ENCODE measurements at regions not wholly inside any gene's neighbourhood (a gene's known extent, or its start where the extent isn't known, plus 50 kb on each side); places are given as distances from the start of the nearest gene placed in this dataset.
"Not testable (repeated sequence)": the region's sequence is repeated elsewhere in the genome, so short reads cannot be mapped to it uniquely, and the experiment has no call there.

DNA sequence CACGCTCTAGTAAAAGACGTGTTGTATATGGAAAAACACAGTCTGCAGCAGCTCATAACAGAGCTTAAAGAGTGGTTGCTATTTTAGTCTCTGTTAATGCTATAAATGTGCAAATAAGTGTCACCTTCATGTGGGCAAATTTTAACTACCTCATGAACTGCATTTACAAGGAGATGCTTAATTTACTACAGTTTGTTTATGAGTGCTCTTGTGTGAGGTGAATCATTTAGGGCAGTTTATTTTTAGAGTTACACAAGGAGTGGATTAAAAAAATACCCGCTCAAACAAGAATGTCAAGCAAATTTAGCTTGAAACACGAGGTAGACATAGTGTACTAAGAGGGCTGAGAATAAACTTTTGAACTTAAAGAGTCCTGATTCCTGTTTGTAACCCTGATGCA, 579.0 kb downstream of the MFSD1 start:
- DNase-seq (ENCODE audit: low read depth) = no peak

DNA sequence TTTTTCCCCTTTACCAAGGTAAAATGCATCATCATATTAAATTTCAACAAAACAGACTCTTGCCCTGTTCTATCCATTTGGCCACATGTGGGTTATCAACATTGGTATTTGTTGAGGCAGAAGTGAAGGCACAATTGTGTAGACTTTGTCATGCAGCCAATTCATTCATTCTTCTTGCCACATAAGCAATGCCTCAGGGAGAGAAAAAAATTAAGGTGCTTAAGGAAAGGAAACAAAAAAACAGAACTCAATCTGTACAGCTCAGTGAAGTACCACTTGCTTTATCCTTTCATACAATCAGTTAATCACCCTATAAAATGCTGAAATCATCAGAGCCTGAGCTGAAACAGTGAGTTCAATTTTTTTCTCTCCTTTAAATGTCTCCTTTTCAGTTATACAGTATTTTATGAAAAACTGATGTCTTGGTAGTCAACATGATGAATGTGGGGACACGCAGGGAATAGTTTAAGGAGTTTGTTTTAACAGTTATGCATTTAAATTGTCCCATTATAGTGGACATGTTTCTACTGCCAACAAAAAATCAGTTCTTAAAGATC, 588.9 kb downstream of the MFSD1 start:
- no peak for DNase-seq (ENCODE audit: low read depth)

DNA sequence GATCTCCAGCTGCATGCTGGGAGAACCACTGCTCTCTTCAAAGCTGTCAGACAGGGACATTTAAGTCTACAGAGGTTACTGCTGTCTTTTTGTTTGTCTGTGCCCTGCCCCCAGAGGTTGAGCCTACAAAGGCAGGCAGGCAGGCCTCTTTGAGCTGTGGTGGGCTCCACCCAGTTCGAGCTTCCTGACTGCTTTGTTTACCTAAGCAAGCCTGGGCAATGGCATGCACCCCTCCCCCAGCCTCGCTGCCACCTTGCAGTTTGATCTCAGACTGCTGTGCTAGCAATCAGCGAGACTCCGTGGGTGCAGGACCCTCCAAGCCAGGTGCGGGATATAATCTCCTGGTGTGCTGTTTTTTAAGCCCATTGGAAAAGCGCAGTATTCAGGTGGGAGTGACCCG, 591.0 kb upstream of the IL12A start:
- not testable (repeated sequence) for DNase-seq (ENCODE audit: low read depth)

DNA sequence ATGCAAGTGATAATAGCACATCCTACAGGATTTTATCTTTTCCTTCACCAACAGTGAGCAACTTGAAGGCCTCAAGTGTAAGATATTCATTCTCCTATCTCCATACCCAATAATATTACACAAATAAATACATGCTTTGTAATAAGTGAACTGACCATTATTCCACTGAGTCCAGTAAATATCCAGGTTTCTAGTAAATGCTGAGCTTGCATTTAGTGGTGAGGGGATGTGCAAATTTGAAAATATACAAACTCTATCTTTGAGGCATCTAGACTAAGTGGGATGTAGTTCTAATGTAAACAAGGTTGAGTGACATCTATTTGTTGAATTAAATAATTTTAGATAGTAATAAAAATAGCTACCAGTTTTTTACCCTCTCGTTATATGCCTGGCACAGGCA, 587.6 kb upstream of the IL12A start:
- no peak for DNase-seq (ENCODE audit: low read depth)

DNA sequence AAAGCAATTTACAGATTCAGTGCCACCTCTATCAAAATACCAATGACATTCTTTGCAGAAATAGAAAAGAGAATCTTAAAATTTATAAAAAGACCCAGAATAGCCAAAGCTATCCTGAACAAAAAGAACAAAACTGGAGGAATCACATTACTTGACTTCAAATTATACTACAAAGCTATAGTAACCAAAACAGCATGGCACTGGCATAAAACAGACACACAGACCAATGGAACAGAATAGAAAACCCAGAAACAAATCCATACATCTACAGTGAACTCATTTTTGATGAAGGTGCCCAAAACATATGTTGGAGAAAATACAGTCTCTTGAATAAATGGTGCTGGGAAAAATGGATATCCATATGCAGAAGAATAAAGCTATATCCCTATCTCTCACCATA, 578.9 kb upstream of the IL12A start:
- not testable (repeated sequence) for DNase-seq (ENCODE audit: low read depth)

DNA sequence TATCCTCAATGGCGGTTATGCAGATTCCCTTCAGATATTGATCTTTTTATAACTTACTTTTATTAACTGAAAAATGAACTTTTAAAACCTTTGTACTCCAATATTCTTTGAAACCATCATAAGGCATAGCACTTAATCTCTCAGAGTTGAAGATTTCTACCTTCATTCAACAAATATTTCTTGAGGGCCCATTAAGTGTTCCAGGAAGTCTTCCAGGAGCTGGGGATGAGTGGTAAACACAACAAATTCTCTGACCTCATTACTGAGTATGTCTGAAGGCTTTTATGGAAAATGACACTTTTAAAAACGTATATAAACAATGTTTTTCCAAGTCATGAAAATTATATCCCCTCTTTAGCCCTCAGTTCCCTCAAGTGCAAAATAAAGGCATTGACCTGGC, 575.3 kb upstream of the IL12A start:
- DNase-seq (ENCODE audit: low read depth) = no peak

DNA sequence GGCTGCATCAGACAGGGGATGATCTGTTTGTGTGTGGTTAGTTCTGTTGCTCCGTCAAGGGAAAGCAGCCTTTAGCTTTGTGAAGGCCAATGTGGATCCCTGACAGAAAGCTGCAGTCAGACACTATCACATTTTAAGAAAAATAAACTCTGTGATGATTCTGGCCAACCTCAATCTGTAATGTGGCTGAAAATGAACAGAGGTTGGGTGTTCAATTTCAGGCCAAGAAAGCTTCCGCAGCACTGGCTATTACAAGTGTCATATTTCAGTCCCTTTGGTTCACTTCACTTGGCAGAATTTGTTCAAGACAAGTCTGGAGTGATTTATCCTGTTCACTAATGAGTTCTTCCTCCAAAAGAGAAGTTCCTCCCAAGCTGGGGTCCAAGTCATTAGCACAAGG, 571.8 kb upstream of the IL12A start:
- DNase-seq (ENCODE audit: low read depth) = no peak

DNA sequence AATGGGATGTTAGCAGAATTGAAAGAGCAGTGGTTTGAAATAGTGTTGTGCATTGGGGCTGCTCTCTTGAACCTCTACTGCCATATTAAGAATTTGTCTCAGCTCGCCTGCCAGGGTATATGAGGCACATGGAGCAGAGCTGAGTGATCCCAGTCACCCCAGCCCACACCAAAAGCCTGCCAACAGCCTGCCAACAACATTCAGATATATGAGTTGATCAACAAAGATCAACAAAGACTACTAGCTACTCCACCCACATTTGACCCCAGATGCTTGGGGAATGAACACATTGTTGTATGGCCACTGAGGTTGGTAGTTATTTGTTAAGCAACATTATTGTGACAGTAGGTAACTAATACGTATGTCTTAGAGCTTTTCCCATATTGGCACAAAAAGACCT, 570.9 kb upstream of the IL12A start:
- no peak for DNase-seq (ENCODE audit: low read depth)

DNA sequence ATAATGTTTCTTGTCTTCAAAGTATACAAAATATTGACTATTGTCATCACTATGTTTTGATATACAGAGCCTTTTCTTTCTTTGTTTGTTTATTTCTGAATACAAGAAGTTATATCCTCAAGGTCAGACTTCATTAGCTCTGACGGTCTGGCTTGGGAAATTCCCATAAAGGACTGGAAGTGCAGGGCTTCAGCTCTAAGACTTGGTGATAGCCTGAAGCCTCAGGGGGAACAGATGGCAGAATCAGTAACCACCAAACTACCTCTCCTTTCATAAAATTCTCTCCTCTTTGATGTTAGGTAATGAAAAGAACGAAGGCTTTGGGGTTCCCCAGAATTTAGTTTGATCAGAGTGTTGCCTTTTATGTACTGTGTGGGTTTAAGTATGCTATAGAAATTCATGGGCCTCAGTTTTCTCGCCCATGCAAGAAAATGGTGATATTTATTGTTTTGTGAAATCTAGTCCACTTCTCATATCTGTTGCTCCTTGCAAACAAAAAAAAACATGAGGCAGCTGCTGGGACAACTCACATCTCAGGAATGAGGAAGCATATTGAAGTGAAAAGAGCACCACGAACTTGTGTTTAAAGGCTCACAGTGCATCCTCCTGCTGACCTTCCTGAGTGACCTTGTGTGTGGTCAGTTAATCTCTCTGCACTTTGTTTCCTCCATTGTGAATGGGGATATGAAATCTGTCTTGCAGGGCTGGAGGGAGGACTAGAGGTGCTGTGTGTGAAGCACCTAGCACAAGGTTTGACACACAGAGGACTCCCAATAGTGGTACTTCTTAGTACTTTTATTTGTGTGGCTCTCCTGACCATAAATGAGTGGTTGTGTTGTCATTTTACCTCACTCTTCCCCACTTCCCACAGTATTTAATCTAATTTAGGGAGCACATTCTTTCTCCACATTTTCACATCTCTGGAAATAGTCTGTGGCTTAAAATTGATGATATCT, 569.8 kb upstream of the IL12A start:
- no peak for DNase-seq (ENCODE audit: low read depth)

DNA sequence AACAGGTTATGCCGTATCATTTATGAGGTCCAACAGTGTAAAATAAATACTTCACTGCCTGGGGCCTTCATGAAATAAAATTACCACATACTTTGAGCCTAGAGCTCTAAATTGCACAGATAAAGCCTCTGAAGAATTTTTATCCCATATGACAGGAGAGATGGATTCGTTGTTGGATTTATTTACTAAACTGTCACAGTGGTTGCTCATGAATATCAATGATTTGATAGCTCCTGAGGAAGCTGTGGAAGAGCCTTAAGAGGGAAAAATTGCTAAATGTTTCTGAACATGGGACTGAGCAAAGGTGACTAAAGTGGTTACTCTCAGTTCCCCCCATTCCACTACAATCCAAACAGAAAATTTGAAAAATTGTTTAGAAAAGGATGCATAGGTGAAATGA, 558.9 kb upstream of the IL12A start:
- no peak for DNase-seq (ENCODE audit: low read depth)

DNA sequence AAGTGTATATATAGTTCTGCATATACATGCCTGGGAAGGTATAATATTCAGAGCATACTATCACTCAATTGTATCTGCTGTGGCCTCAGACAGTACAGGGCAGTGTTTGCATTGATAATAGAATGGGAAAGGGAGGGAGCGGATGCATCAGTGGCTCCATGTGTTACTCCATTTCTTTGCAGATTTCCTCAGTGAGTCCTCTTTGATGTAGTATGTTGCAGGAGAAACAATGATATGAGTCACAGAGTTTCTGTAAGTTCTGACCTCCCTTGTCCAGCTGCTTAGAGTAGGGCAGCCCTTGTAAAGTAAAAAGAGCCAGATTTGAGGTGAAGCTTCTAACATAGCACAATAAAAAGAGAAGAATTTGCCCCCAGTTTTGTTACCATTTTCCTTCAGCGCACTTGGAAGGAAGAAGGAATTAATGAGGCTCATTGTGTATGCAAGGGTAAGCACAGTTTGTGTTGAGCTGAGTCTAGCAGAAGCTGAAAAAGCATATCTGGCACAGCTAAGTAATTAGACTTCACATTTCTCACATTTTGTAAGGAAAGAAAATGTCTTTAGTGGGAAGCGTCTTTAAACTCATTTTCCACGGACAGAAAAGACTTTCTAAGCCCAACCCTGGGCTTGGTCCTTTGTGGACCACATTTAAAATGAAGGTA, 555.8 kb upstream of the IL12A start:
- no peak for DNase-seq (ENCODE audit: low read depth)

DNA sequence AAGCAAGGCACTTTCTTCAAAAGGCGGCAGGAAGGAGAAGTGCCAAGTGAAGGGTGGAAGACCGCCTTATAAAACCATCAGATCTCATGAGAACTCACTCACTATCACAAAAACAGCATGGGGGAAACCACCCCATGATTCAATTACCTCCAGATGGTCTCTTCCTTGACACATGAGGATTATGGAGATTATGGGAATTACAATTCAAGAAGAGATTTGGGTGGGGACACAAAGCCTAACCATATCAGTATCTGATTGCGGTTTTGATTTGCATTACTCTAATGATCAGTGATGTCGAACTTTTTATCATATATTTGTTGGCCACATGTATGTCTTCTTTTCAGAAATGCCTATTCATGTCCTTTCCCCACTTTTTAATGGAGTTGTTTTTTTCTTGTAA, 549.3 kb upstream of the IL12A start:
- DNase-seq (ENCODE audit: low read depth) = no peak

DNA sequence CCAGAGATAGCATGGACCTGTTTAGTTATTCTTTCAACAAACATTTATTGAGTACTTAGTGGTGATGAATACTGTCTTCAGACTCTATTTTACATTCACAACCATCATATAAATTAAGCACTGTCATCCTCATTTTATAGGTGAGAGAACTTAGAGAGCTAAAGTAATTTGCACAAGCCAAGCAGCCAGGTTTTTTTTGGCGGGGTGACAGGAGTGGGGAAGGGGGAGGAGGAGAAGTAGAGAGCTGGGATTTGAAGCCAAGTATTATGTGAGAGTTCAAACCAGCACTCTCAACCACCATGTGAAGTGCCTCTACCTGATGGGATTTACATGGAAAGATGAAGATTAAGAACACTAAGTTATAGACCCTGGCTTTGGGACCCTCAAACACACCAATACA, 547.4 kb upstream of the IL12A start:
- DNase-seq (ENCODE audit: low read depth) = no peak

DNA sequence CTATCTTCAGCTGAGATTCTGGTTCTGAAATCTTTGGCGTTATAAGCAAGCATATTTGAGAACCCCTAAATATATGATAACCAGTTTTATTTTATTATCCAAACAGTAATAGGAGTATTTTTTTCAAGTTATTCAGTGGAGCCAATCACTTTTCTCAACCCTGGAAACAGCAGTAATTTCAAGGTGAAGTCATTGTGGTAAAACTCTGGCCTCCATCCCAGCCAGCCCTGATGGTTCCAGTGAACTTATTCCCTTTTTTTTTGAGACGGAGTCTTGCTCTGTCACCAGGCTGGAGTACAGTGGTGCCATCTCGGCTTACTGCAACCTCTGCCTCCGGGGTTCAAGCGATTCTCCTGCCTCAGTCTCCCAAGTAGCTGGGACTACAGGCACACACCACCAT, 545.4 kb upstream of the IL12A start:
- DNase-seq (ENCODE audit: low read depth) = no peak

DNA sequence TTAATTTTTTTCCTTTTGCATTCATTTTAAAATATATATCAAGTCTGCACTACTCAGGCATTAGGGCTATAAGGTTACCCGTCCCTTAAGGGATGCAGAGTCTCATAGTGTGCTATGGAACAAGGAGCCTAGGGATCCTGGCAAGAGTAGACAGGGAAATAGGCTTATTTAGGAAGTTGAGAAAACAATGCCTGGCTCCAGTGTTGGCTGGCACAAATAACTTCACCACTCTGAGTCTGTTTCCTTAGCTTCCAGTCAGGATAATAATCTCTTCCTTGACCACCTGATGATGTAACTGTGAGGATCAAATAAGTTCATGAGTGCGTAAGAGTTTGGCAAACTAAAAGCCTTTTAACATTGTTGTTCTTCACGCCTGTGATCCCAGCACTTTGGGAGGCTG, 540.8 kb upstream of the IL12A start:
- no peak for DNase-seq (ENCODE audit: low read depth)

DNA sequence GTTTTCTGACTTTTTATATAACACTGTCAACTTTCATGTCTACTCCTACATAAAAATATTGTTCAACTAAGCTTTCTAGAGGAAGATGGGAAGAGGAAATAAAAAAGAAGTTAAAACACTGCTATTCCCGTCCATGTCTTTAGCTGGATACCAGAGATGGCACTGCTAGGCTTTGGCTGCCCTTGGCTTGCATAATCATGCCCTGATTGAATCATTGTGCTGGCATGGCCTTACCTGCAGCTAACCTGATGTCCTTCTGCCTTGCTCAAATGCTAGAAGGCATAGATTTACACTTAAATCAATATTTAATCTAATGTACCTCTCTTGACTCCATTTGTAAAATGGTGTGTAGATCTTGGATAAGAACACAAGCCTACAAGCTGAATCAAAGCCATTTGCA, 539.7 kb upstream of the IL12A start:
- no peak for DNase-seq (ENCODE audit: low read depth)

DNA sequence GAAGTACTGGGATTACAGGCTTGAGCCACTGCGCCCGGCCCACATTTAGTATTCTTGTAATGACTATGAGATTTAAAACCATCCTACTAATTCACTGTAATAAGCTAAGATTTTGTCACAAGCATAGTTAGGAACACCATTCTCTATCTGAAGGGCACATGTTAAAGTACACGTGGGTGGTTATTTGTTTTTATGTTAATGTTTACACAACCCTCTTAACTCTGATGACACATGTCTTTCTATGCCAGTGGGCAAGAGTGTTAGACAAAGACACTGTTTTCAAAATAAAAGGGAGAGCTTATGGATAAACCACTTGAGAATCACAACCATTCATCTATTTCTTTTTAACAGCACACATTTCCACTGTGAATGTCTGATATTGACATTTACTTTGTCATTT, 537.6 kb upstream of the IL12A start:
- no peak for DNase-seq (ENCODE audit: low read depth)

DNA sequence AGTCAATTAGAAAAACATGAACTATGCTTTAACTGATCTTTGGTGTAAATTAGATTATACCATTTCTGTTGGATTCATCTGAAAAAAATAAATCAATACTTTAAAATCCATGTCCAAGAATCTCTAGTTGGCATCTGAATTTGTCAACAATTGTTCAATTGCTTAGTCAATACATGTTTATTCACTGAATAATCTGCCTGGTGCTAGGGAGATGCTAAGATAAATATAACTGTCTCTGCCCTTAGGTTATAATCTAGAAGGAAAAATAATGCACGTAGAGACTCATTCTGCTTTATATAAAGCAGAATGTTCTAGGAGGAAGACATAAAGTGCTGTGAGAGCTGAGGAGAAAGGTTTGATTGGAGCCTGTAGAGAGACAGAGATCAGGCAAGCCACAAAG, 537.2 kb upstream of the IL12A start:
- DNase-seq (ENCODE audit: low read depth) = no peak

DNA sequence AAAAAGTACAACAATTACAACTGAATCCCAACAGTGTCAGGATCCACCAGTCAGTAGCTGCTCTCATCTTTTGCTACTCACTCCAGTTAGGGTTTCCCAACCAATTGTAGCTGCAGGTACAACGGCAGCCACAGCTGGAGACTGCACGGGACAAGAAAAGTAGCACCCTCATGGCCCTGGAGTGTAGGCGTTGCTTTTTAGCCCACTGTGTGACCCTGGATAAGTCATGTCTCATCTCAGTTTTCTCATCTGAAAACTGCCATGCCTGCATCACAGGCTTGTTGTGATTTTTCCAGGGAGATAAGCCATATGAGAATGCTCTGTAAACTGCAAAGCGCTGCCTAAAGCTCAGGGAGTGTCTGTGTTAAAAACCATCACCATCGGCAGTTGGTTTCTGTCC, 535.6 kb upstream of the IL12A start:
- no peak for DNase-seq (ENCODE audit: low read depth)

DNA sequence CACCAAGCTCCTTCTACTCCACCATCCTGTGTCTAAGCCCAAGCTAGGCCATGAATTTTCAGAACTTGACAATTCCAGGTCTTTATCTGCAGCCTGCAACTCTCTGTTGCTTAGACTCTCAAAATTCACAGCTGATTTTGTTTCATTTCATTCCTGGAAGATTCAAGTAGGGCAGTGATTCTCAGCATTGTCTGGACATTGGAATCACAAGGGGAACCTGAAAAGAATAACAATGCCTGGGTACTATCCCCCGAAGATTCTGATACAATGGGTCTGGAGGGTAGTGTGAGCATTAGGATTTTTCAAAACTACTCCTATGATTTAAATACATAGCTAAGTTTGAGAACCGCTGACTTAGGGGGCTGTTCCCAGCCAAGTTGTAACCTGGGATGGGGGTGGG, 534.7 kb upstream of the IL12A start:
- no peak for DNase-seq (ENCODE audit: low read depth)

DNA sequence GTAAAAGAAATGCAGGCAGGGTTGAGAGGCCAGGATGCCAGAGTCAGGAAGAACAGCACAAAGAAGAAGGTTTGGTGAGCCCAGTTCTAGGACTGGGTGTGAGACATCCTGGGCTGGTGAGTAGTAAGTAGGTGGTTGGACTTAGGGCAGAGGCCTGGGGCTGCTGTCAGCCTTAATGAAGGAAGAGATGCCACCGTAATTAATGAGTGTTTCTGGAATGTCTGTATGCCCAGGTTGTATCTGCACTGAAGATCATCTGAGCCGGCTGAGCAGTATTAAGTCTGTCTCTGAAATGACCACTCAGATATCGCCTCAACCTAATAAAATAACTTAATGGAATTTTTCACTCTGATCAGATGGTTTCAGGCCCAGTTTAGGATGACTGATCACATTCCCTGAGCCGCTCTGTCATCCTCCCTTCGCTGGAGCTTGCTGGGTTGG, 532.9 kb upstream of the IL12A start:
- DNase-seq (ENCODE audit: low read depth) = no peak

DNA sequence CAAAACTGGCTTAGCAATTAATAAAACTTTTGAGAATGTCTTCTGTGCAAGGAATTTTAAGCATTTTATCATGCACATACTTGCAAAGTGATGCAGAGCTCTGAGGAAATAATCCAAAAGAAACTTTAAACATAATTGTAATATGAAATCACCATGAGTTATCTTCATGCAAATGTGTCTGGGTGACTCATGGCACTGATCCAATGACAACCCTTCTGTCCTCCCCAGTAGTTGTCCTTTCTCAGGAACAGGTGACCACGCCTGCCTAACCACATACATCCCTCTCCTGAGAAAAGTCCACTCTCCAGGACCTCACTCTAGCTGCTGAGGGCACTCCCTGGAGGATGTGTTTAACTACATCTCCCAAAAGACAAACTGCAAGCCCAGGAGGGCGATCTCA, 530.6 kb upstream of the IL12A start:
- no peak for DNase-seq (ENCODE audit: low read depth)

DNA sequence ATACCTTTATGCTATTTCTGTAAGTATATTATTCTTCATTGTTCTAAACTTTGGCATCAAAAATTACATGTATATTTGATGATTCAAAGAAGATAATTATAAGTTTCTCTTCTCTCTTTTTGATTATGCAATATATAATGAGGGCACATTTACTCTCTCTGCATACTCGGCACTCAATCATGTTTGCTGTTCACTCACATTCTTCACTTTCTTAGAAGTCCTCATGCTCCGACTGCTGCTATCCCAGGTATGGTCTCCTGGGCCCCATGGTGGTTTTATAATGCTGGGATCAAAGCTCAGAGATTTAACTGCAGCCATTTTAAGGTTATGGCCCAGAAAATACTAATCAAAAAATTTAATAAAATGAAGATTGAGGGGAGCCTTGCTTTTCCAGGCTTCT, 529.7 kb upstream of the IL12A start:
- no peak for DNase-seq (ENCODE audit: low read depth)
